SKM-1 (cell line): ENCODE measurements at regions not wholly inside any gene's neighbourhood (a gene's known extent, or its start where the extent isn't known, plus 50 kb on each side); places are given as distances from the start of the nearest gene placed in this dataset.
"Not testable (repeated sequence)": the region's sequence is repeated elsewhere in the genome, so short reads cannot be mapped to it uniquely, and the experiment has no call there.

Source experiments
- DNase-seq: peaks from one replicate; lab custom pipeline; 2025; ENCODE audit not compliant: unreplicated experiment; lab: John Stamatoyannopoulos, UW

DNA sequence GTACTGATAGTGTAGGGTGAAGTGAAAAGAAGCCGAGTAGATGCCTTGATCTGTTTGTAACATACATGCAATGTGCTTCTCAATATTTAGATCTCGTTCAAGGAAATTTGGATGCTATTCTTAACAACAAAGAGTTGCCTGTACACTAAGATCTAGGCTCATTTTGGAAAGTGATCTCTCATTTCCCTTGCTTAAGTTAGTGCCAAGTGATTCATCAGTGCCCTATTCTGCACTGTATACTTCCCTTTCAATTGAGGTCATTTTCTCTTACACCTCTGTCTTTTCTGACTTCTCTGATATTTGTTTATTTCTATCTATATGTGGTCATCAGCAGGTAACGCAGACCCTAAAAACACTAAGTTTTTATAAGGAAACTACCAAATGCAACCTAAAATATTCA is 528.6 kb upstream of the PTPRD start:
- DNase-seq = no peak

DNA sequence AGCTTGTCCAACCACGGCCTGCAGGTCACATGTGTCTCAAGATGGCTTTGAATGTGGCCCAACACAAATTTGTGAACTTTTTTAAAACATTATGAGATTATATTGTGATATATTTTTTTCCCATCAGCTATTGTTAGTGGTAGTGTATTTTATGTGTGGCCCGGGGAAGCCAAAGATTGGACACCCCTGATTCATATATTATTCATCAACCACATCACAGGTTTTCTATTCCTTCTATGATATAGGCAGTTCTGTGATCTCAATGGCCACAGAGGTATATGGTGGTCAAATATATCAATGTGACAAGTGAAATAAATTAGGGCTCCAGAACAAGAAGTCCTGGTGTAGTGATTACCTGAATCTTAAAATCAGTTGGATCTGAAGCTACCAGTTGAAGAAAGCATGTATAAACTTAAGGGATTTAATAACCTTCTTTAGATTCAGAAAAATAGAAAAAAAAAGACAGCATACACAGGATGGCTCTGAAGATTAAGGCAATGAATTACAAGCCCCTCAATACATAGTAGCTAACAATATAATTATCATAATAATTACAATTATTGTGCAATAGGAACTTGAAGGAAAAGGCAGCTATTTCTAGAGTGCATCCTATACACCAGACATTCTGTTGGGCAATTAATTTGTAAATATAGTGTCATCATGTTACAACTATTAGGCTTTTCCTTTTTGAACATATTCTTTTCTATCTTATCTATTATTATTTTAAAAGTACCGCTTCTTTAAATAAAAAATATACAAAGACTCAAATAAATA is 530.4 kb upstream of the PTPRD start:
- DNase-seq = no peak

DNA sequence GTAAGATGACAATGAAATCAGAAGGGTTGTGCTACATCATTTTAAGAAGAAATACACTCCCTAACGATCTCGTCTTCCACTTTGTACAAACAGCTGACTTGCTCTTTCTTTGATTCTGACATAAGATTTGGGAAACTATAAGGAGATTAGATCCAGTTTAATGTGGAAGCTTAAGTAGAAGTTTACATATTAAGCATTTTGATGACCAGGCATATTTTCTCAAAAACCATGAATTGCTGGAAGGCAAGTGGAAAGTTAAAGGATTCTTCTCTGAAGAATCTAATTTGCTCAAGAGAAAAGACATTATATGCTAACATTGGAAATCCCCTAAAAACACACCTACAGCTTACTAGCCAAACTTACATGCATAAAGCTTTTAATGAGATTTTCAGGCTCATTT is 531.9 kb upstream of the PTPRD start:
- DNase-seq = no peak

DNA sequence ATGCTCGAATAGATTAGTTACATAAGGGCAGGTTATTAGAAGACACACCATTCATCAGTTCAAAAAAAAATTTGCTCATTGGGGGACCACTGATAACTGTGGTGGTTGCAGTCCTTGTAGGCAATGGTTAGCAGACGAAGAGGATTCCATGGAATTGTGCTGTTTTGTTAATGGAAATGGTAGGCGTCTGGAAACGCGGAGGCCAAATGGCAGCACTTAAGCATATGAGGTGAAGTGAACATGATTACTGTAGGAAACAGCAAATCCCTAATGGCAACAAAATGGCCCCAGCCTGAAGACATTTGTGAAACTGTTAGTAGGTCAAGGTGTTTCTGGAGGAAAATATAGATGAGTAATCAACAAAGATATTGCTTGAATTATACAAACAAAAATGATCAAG is 535.4 kb upstream of the PTPRD start:
- DNase-seq = no peak

DNA sequence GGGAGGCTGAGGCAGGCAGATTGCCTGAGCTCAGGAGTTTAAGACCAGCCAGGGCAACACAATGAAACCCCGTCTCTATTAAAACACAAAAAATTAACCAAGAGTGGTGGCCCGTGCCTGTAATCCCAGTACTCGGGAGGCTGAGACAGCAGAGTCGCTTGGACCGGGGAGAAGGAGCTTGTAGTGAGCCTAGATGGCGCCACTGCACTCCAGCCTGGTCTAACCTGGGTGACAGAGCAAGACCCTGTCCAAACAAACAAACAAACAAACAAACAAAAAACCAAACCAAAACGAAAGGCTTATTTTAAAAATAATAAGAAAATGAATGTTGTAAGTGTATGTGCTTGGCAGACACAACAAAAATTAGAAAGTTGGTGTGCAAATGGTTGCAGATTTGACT is 536.3 kb upstream of the PTPRD start:
- DNase-seq = no peak

DNA sequence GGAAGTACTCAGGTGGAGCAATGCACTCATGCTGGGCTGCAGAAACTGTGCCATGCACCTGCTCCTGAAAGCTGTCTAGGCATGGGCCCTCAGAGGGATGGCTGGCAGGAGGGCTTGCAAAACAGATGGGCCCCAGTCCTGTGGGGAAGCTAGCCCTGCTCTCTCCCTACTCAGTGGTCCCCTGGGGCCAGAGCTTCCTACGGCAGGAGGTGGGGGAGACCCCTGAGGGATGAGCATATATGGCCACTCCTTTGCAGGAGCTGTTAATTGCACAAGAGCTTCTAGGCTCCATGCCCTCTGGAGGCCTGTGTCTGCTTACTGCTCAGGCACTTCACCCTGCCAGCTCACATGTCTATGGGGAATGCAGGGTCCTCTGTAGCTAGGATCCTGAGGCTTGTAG is 545.3 kb upstream of the PTPRD start:
- no peak for DNase-seq

DNA sequence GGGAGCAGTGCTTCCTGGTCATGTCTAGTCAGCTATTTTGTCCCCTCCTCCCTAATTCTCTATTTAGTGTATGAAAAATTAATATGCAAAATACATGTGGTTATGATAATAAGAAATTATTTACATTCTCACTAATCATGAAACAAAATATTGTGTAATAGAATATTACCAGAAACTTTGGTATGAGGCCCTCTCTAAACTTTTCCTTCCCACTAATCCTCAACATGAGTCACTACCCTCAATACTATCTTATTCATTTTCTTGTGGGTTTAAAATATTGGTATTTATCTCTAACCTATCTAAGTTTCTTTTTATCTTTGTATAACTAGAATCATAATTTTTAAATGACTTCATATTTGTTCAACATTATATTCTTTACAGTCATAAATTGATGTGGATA is 545.9 kb upstream of the PTPRD start:
- DNase-seq = no peak

DNA sequence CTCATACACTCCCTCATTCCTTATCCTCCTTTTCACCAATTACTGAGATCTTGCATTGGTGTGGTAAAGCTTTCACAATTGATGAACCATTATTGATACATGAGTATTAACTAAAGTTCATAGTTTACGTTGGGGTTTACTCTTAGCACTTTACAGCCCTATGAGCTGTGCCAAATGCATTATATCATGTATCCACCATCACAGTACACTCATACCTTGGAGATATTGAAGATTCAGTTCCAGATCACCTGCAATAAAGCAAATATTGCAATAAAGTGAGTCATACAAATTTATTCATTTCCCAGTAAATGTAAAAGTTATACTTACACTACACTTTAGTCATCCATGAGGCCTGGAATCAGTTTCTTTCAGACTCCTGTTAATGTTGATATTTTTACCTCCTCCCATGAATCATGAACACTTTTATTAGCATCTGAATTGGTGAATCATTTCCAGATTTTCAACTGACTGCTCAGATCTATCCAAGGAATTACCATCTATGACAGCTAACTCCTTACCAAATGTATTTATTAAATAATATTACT is 546.6 kb upstream of the PTPRD start:
- no peak for DNase-seq

DNA sequence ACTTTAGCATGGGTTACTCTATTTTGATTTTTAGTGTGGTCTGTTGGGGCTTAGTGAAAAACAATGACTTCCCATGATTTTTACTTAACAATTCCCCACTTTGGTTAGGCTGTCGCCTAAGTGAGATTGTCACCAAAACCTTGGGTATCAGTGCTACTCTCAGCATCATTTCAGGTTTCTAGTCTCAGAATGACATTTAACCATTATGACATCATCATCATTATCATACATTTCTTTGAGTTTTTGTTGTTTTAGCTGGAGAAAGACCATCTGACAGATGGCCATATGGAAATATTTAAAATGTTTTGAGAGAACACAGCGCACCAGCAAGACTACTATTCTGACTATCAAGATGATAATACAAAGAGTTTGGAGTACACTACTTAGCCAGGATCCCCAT is 551.0 kb upstream of the PTPRD start:
- no peak for DNase-seq

DNA sequence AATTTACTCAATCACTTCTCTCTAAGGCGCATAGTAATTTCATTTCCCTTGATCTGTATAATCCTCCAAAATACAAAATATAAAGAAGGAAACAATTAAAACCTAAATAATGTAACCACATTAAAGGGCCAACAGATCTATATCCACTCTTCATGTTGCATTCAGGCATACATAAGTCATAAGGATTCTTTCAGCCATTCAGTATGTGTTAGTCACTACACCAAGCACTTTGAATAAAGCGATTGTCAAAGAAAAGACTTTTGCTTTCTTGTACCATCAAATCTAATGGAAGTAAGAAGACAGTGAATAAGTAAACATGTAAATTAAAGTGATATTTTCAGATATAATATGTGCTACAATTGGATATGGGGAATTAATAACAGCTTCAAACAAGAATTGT is 569.2 kb upstream of the PTPRD start:
- no peak for DNase-seq

DNA sequence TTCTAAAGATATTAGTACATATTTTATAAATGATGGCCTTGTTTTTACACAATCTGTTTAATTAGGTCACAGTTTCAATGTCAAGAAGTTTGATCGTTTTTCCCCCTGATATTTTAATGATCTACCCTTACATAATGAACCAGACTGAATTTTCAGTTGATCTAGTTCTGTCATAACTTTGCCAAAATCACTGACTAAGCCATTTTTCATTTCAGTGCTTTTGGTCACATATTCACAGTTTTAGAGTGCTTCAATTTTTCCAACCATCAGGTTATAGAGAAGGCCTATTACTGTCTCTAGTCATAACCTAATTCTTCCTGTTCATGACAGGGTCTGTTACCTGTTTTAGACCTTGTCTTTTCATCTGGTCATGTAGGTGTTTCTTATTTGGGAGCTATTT is 577.9 kb upstream of the PTPRD start:
- DNase-seq = no peak

DNA sequence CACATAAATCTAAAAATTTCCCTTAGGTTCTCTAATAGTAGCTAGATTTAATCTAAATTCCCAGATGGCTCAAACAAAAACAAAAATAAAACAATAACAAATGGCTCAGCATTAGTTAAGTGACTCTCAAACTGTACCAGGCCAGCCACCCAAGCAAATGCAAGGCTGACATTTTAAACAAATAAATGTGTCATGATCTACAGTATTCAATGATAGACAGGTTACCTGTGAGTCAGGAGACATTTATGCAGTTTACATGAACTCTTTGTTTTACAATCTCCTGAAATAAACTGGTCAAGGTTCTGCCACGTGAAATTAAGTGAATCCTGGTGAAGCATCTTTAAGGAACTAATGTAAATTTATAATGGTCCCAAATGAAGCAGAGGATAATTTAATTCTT is 580.2 kb upstream of the PTPRD start:
- DNase-seq = no peak

DNA sequence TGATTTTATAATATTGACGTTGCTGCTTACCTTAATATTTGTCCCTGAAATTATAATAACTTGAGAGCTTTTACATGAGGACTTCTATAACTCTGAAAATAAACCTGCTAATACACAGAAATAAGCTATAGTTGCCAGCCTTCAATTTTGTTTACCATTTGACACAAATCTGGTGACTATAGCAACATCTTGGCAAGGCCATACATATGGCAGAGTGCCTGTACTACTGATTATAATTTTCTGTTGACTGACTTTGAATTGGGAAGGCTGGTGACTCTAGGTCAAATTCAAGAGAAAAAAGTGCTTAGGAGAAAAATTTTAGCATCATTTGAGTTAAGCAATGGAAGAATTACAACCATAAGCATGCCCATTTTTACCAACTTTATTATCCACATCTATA is 581.4 kb upstream of the PTPRD start:
- no peak for DNase-seq

DNA sequence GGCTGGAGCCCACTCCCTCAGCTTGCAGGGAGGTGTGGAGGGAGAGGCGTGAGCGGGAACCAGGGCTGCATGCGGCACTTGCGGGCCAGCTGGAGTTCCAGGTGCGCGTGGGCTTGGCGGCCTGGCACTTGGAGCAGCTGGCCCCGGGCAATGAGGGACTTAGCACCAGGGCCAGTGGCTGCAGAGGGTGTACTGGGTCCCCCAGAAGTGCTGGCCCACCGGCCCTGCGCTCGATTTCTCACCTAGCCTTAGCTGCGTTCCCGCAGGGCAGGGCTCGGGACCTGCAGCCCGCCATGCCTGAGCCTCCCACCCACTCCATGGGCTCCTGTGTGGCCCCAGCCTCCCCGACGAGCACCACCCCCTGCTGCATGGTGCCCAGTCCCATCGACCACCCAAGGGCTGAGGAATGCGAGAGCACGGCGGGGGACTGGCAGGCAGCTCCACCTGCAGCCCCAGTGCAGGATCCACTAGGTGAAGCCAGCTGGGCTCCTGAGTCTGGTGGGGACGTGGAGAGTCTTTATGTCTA is 584.1 kb upstream of the PTPRD start:
- DNase-seq = not testable (repeated sequence)

DNA sequence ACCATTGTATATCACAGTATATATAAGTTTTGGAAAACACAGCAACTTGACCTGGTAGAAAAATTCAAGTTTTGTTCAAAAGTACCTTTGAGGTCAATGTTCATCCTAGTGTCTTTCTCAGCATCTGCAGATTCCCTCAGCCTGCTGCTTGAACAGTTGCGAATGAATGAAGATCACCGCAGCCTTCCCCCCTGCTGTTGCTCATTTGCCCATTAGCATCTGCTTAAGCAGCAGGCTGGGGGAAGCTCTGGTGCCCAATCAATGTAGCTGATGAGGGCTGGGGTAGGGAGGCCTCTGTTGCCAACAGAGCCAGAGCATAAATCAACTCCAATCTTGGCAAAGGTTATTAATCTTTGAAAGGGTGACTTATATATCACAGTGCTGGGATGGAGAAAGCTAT is 586.5 kb upstream of the PTPRD start:
- no peak for DNase-seq

DNA sequence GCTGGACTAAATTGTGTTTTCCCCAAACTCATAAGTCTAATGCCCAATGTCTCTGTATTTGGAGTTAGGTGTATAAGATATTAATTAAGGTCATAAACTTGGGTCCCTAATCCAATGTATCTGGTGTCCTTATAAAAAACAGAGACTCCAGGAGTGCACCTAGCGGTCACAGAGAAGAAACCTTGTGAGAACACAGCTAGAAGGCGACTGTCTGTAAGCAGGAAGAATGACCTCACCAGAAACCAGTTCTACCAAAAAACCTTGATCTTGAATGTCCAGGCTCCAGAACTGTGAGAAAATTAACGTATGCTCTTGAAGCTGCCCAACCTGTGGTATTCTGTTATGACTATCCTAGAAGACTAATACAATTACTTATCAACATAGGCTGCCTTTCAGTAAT is 591.7 kb upstream of the PTPRD start:
- DNase-seq = no peak

DNA sequence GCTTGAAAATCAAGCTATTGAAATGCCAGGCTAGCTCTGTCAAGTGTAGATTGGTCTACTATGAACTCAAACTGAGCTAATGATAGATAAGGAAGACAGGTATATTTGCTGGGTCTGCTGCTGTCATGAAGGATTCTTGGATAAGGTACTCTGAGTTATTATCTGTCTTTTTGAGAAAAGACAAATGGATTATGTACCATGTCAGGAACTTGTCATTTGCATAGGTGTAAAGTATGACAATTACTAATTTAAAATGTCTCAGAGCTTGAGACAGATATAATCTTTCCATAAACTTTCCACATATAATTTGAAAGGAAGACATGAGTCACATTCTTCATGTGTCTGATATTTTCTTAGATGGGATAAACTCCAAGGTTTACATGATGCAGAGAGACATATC is 594.1 kb upstream of the PTPRD start:
- DNase-seq = no peak

DNA sequence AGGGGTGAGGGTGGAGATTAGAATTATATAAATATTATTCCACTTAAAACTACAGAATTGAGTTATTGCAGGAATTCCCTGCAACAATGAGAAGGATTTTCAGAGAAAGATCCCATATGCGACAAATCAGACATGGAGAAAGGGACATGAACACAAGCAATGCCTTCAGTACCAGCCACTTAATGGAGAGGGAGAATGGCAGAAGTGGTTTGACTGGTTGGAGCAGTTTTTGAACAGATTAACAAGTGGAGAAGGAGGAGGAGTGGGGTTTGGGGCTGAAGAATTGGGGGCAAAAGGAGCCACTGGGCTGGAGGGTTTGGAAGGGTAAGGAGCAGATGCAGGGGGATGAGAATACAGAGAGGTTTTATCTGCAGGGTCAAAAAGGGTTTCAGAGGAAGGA is 620.9 kb upstream of the PTPRD start:
- DNase-seq = no peak

DNA sequence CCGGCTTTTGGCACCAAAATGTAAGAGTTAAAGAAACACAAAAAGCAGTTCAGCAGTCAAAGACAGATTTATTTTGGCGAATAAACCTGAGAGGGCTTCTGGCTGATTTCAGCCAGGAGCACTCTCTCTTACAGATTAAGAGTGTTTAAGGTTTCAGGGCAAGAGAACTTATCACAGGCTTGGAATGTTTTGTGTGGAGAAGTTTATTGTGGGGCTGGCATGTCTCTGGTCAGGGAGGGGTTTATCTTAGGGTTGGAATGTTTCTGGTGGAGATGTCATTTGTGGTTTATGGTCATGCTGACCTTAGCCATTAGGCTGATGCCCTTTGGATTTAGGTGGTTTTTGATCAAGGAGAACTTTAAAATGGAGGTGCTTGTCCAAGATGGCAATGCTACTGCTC is 622.3 kb upstream of the PTPRD start:
- no peak for DNase-seq

DNA sequence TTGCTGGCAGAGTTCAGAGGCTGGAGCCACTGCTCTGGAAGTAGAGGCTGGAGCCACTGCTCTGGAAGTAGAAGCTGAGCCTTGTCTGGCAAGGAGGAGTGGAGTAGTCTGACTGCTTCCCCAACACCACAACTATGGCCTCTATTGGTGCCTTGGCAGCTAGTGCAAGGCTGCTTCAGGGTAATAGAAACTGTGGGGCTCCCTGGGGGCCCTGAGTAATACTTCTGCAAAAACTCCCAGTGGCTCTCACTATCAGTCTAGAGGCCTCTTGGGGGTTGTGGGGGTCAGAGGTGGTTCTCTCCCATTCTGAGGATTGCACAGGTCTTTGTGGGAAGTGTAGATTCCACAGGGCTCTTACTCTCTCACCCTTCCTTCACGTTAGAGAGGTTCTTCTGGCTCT is 629.0 kb upstream of the PTPRD start:
- no peak for DNase-seq

DNA sequence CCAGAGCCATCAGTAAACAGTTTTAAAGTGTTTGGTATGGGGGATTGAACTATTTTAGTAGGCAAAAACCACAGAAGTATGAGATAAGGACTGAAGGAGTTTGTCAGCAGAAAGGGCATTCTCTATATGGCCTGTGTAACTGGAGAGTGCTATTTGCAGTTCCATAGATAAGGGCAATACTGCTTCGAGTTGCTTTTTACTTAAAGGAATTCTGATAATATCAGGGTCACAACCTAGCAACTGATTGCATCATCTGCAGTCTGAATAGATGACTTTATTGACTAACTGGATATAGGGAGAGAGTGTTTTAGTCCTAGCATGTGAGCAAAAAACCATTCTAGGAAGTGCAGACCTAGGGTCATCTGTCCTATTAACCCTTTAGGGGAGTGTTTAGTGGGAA is 645.2 kb upstream of the PTPRD start:
- DNase-seq = no peak

DNA sequence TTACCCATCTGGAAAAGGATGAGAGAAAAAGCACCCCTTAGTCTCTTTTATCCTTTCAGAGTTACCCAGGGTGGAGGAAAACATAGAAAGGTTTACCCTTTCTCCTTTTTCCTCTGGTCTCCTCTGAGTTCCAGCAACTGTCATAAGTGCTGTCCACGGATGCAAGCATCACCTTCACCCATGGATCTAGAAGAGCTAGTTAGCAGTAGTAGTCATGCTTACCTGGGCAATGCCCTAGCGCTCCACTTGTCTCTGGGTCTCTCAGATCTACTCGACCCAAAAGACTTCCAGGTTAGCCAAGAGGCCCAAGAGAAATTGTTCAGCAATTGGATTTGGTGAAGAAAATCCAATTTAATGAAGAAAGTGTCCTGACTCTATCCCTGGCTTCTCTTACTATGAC is 656.2 kb upstream of the PTPRD start:
- no peak for DNase-seq

DNA sequence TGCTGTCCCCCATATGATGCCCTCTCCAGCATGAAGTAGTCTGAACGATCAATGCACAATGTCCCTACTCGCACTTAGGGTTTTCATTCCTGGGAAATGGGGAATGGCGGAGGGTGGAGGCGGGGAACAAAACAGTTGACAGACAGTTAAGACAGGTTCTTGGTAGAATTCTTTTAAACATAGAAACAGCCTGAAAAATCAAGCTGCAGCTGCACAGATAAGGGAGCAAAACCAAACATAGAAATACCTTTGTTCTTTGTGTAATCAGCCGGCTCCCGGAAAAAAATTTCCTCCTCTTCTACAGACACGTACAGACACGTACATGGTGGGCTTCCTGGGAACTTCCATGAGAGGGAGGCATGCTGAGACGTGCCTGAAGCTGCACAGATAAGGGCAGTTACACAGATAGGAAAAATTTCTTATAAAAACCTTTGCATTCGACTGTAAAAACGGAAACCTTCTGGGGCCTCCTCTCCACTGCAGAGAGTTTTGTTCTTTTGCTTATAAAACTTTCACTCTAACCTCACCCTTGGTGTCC is 662.4 kb upstream of the PTPRD start:
- DNase-seq = no peak
